A673 (cell line): ENCODE measurements at regions not wholly inside any gene's neighbourhood (a gene's known extent, or its start where the extent isn't known, plus 50 kb on each side); places are given as distances from the start of the nearest gene placed in this dataset.

Experiments
- BruUV-seq: library from RNA; stranded (reverse); fragments of 400-500 nt; replicated peaks from 2 replicates; lab custom pipeline; 2021; lab: Mats Ljungman, UMichigan
- CTCF ChIA-PET: fragments of 300-600 bp; sonication (Branson Sonifier 250); formaldehyde crosslinking; loops from one replicate; lab custom pipeline; 2022; ENCODE audit warnings: antibody characterized with exemption; lab: Charles Lee
- POLR2A ChIA-PET: fragments of 300-600 bp; sonication (Branson Sonifier 250); formaldehyde crosslinking; loops from one replicate; lab custom pipeline; 2022; ENCODE audit warnings: antibody characterized with exemption; ENCODE audit not compliant: low non-redundant PET; lab: Charles Lee
- DNase-seq: peaks from one replicate; pipeline ENCODE4 v3.0.0-alpha.2; 2015; ENCODE audit warnings: low spot score
- H3K27ac ChIP-seq: fragments of 200-600 bp; sonication (generic); 2 replicates; pipeline ENCODE4 v1.5.1; 2016; ENCODE audit warnings: mixed run types, low read depth, mild to moderate bottlenecking, mixed read lengths, antibody characterized with exemption, low read length; ENCODE audit not compliant: poor library complexity, severe bottlenecking
- H3K27me3 ChIP-seq: fragments of 200-600 bp; sonication (generic); replicated peaks from 2 replicates; pipeline ENCODE4 v1.6.1; 2017; ENCODE audit warnings: mixed run types, low read depth, mild to moderate bottlenecking, mixed read lengths, antibody characterized with exemption, low read length; ENCODE audit not compliant: insufficient read depth, poor library complexity
- H3K36me3 ChIP-seq: fragments of 200-600 bp; sonication (generic); 2 replicates; pipeline ENCODE4 v1.6.1; 2016; ENCODE audit warnings: mixed run types, mild to moderate bottlenecking, mixed read lengths, antibody characterized with exemption, low read length; ENCODE audit not compliant: insufficient read depth, poor library complexity, severe bottlenecking
- H3K4me1 ChIP-seq: fragments of 200-600 bp; sonication (generic); 2 replicates; pipeline ENCODE4 v1.6.1; 2017; ENCODE audit warnings: mixed run types, mild to moderate bottlenecking, mixed read lengths, antibody characterized with exemption, low read length; ENCODE audit not compliant: insufficient read depth, poor library complexity, severe bottlenecking
- H3K4me3 ChIP-seq: fragments of 200-600 bp; sonication (generic); 2 replicates; pipeline ENCODE4 v1.5.1; 2016; ENCODE audit warnings: low read depth, mixed run types, mild to moderate bottlenecking, mixed read lengths, low read length; ENCODE audit not compliant: poor library complexity, severe bottlenecking
- H3K9me3 ChIP-seq: fragments of 200-600 bp; sonication (generic); 2 replicates; pipeline ENCODE4 v1.6.1; 2016; ENCODE audit warnings: mixed run types, low read depth, mild to moderate bottlenecking, mixed read lengths, antibody characterized with exemption, low read length; ENCODE audit not compliant: poor library complexity, severe bottlenecking
- EZH2 ChIP-seq: fragments of 200-600 bp; sonication (generic); IDR thresholded peaks from 2 replicates; pipeline ENCODE4 v1.6.1; 2017; ENCODE audit warnings: borderline replicate concordance, low read depth, mild to moderate bottlenecking, mixed read lengths, antibody characterized with exemption, low read length; ENCODE audit not compliant: poor library complexity, severe bottlenecking
- intact Hi-C: fragments of 100-400 bp; cut with micrococcal nuclease; formaldehyde crosslinking; loops from one replicate; pipeline ENCODE4 v1.10.0; 2022; ENCODE audit not compliant: unreplicated experiment
- TF ChIP-seq, protein P1 (sequence below): fragments of 300-800, 200-600 bp; sonication (generic); conservative IDR thresholded peaks from 2 replicates; pipeline ENCODE4 v1.5.1; 2017; ENCODE audit warnings: low read depth, mild to moderate bottlenecking, antibody characterized with exemption, low read length, moderate library complexity, mixed read lengths

DNA sequence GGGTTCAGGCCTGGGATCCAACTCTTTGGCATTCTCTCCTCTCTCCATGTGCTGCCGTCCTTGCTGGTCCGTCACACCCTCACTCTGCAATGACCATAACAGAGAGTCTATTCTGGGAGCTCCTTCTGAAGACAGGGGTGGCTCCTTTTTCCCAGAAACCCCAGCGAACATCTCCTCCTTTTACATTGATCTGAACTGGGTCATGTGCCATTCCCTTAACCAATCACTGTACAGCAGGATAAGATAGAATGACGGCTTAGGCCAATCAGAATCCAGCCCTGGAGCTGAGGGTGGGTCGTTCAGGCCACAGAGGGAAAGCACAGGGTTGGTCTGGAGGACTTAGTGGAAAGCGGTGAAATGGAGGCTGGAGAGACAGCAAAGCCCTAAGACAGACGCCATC is 740.1 kb downstream of the MATN1 start:
- Histone ChIP-seq H3K4me3 (no peak overlapping the region), H3K4me1 (no peaks in the 10 kb centered on the region), H3K27me3 (peaks cover 33% of the 10 kb centered on the region), H3K36me3 (no peaks in the 10 kb centered on the region), H3K9me3 (no peaks in the 10 kb centered on the region), H3K27ac (no peak overlapping the region)
- BruUV-seq: no TSS peak
- ChIA-PET POLR2A (no interaction called here), CTCF (interaction anchor here (0.7 kb wide), 1 partner anchor 259 kb away, joined by 8 read pairs; no protein-coding TSS in a partner anchor)
- TF ChIP-seq EZH2: no peak
- TF ChIP-seq, protein P1, sequence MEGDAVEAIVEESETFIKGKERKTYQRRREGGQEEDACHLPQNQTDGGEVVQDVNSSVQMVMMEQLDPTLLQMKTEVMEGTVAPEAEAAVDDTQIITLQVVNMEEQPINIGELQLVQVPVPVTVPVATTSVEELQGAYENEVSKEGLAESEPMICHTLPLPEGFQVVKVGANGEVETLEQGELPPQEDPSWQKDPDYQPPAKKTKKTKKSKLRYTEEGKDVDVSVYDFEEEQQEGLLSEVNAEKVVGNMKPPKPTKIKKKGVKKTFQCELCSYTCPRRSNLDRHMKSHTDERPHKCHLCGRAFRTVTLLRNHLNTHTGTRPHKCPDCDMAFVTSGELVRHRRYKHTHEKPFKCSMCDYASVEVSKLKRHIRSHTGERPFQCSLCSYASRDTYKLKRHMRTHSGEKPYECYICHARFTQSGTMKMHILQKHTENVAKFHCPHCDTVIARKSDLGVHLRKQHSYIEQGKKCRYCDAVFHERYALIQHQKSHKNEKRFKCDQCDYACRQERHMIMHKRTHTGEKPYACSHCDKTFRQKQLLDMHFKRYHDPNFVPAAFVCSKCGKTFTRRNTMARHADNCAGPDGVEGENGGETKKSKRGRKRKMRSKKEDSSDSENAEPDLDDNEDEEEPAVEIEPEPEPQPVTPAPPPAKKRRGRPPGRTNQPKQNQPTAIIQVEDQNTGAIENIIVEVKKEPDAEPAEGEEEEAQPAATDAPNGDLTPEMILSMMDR: no peak
- DNase-seq: no peak
- intact Hi-C loops: no loop called here

- DNase-seq: no peak
- intact Hi-C loops: no loop called here
- POLR2A ChIA-PET: no interaction called here
- CTCF ChIA-PET: no interaction called here
- TF ChIP-seq EZH2: no peak
- TF ChIP-seq, protein P1: no peak
- Histone ChIP-seq H3K36me3 (no peaks in the 10 kb centered on the region), H3K27ac (no peak overlapping the region), H3K4me3 (no peak overlapping the region), H3K9me3 (no peaks in the 10 kb centered on the region), H3K27me3 (peaks cover 33% of the 10 kb centered on the region), H3K4me1 (no peaks in the 10 kb centered on the region)
- BruUV-seq: no TSS peak
Observed at GRCh38 chr1:29981586-29982239, 741.7 kb downstream of the MATN1 start.

- POLR2A ChIA-PET: no interaction called here
- H3K4me1 ChIP-seq: no peaks in the 10 kb centered on the region
- intact Hi-C loops: no loop called here
- BruUV-seq: no TSS peak
- H3K4me3 ChIP-seq: no peak overlapping the region
- H3K36me3 ChIP-seq: no peaks in the 10 kb centered on the region
- DNase-seq: no peak
- peaks cover 22% of the 10 kb centered on the region for H3K27me3 ChIP-seq
- TF ChIP-seq, protein P1: no peak
- no peak for TF ChIP-seq EZH2
- CTCF ChIA-PET: no interaction called here
- no peak overlapping the region for H3K27ac ChIP-seq
- H3K9me3 ChIP-seq: no peaks in the 10 kb centered on the region
Observed at GRCh38 chr1:29977550-29977949, 741.2 kb downstream of the PTPRU start.
